DND-41 (cell line): ENCODE measurements at regions not wholly inside any gene's neighbourhood (a gene's known extent, or its start where the extent isn't known, plus 50 kb on each side); places are given as distances from the start of the nearest gene placed in this dataset.
A peak's percentile ranks its signal among the peaks of the same experiment; 100 is the strongest.

Source experiments
- ATAC-seq: fragments of 200-7000 bp; cut with Tn5 transposase; 3 replicates; pipeline ENCODE4 v1.9.1; 2021; ENCODE audit warnings: low read depth; ENCODE audit not compliant: insufficient read depth
- DNase-seq: peaks from one replicate; pipeline ENCODE4 v3.0.0-alpha.2; 2020
- H2AFZ ChIP-seq: 2 replicates; pipeline ENCODE4 v1.6.0; 2012; ENCODE audit warnings: low read depth, low read length
- H3K27ac ChIP-seq: 2 replicates; pipeline ENCODE4 v1.5.1; 2012; ENCODE audit warnings: low read length, inconsistent platforms
- H3K27me3 ChIP-seq: fragments of 200-600 bp; sonication (generic); 2 replicates; pipeline ENCODE4 v1.6.0; 2012; ENCODE audit warnings: low read length, mild to moderate bottlenecking, inconsistent platforms; ENCODE audit not compliant: insufficient read depth, poor library complexity
- H3K36me3 ChIP-seq: 2 replicates; pipeline ENCODE4 v1.5.1; 2012; ENCODE audit warnings: low read length, inconsistent platforms; ENCODE audit not compliant: insufficient read depth
- H3K4me1 ChIP-seq: 2 replicates; pipeline ENCODE4 v1.5.1; 2012; ENCODE audit warnings: mild to moderate bottlenecking, low read length; ENCODE audit not compliant: insufficient read depth
- H3K4me2 ChIP-seq: 2 replicates; pipeline ENCODE4 v1.6.0; 2012; ENCODE audit warnings: mild to moderate bottlenecking, moderate library complexity, low read length, inconsistent platforms; ENCODE audit not compliant: insufficient read depth
- H3K4me3 ChIP-seq, 2 experiments: fragments of 200-600 bp in 1 of 2; shearing (Covaris generic) in 1 of 2; 2 replicates each; pipeline ENCODE4 v1.5.1; 2012 to 2016; ENCODE audit warnings: inconsistent platforms in 2 of 2, low read length in 2 of 2, mild to moderate bottlenecking in 2 of 2, low read depth in 1 of 2, moderate library complexity in 1 of 2
- H3K79me2 ChIP-seq: 2 replicates; pipeline ENCODE4 v1.6.0; 2012; ENCODE audit warnings: low read length, inconsistent platforms; ENCODE audit not compliant: insufficient read depth
- H3K9ac ChIP-seq: 2 replicates; pipeline ENCODE4 v1.6.0; 2012; ENCODE audit warnings: low read depth, mild to moderate bottlenecking, inconsistent platforms, low read length, moderate library complexity
- H3K9me3 ChIP-seq: 2 replicates; pipeline ENCODE4 v1.5.1; 2012; ENCODE audit warnings: low read length, moderate library complexity, mild to moderate bottlenecking, inconsistent platforms; ENCODE audit not compliant: insufficient read depth, severe bottlenecking
- H4K20me1 ChIP-seq: 2 replicates; pipeline ENCODE4 v1.6.0; 2012; ENCODE audit warnings: low read length; ENCODE audit not compliant: insufficient read depth
- EZH2 ChIP-seq: IDR thresholded peaks from 3 replicates; pipeline ENCODE4 v1.6.1; 2012; ENCODE audit warnings: borderline replicate concordance, low read depth, mild to moderate bottlenecking, moderate library complexity, low read length, inconsistent platforms; ENCODE audit not compliant: severe bottlenecking
- TF ChIP-seq, protein P1 (sequence below): IDR thresholded peaks from 2 replicates; pipeline ENCODE4 v1.5.1; 2012; ENCODE audit warnings: borderline replicate concordance, low read length, moderate library complexity, mild to moderate bottlenecking; ENCODE audit not compliant: poor library complexity, severe bottlenecking; ENCODE audit errors: extremely low read depth

DNA sequence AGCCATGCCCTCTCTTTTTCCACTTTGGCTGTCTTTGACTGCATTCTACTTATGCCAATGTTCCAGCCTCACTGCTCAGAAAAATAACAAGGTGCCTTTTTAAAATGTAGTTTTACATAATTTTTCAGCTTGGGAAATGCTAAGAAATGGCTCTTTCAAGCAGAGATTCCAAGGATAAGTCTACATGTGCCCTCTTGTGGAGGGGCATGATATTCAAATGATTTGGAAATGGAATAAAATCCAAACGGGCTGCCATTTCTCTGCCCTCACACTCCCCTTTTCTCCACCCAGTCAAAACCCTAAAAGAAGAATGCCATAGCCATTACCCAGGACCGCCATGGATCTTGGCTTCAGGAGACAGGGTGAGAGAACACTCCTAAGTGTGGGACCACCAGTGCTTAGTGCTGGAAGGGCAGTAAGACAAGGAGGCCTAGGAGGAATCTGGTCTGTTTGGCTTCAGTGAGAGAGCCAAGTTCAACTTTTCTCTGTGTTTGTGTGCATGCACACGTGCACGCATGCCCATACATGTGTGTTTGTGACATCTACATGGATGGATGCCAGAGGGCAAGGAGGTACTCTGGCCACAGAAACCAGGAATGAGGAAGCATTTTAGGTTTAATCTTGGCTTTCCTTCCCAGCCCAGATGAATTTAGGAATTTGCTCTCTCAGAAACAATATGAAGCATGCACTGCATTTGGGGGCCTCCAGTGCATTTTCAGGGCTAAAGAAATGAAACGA, 174.0 kb upstream of the SLC14A2 start:
- no peak overlapping the region for H2AFZ ChIP-seq
- H3K9ac ChIP-seq: no peak overlapping the region
- no peak overlapping the region for H3K4me2 ChIP-seq
- no peak overlapping the region for H3K4me3 ChIP-seq
- H3K36me3 ChIP-seq: no peaks in the 10 kb centered on the region
- TF ChIP-seq, protein P1, sequence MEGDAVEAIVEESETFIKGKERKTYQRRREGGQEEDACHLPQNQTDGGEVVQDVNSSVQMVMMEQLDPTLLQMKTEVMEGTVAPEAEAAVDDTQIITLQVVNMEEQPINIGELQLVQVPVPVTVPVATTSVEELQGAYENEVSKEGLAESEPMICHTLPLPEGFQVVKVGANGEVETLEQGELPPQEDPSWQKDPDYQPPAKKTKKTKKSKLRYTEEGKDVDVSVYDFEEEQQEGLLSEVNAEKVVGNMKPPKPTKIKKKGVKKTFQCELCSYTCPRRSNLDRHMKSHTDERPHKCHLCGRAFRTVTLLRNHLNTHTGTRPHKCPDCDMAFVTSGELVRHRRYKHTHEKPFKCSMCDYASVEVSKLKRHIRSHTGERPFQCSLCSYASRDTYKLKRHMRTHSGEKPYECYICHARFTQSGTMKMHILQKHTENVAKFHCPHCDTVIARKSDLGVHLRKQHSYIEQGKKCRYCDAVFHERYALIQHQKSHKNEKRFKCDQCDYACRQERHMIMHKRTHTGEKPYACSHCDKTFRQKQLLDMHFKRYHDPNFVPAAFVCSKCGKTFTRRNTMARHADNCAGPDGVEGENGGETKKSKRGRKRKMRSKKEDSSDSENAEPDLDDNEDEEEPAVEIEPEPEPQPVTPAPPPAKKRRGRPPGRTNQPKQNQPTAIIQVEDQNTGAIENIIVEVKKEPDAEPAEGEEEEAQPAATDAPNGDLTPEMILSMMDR: peak; percentile 41
- no peak for TF ChIP-seq EZH2
- H3K4me1 ChIP-seq: no peaks in the 10 kb centered on the region
- H4K20me1 ChIP-seq: no peaks in the 10 kb centered on the region
- DNase-seq: no peak
- no peak for ATAC-seq
- no peak overlapping the region for H3K27ac ChIP-seq
- H3K9me3 ChIP-seq: no peaks in the 10 kb centered on the region
- H3K27me3 ChIP-seq: peaks cover 12% of the 10 kb centered on the region
- no peaks in the 10 kb centered on the region for H3K79me2 ChIP-seq

DNA sequence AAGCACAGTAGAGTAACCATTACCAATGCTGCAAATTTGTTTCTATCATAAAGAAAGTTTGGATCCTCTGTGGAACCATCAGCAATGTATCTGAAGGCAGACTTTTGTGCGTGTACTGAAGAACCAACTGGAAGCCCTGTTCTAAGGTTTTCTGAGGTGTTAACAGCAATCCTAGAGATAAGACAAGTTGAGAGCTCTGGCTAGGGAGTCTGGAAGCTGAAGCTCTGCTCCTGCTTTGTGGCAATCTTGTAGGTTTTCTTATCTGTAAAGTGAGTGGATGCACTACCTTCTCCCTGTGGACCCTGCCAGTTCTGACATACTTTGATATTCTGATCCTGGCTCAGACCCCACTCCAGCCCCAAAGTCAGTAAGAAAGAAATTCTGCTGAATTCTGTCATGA, 171.2 kb upstream of the SLC14A2 start:
- Histone ChIP-seq H2AFZ (no peak overlapping the region), H3K4me3 (no peak overlapping the region), H3K9me3 (no peaks in the 10 kb centered on the region), H3K36me3 (no peaks in the 10 kb centered on the region), H3K4me2 (no peak overlapping the region), H3K79me2 (no peaks in the 10 kb centered on the region), H4K20me1 (no peaks in the 10 kb centered on the region), H3K4me1 (no peaks in the 10 kb centered on the region), H3K9ac (no peak overlapping the region), H3K27ac (no peak overlapping the region), H3K27me3 (peaks cover 12% of the 10 kb centered on the region)
- no peak for DNase-seq
- ATAC-seq: no peak
- TF ChIP-seq, protein P1: no peak
- TF ChIP-seq EZH2: no peak

GRCh38 chr18:45447355-45448265, 167.7 kb upstream of the SLC14A2 start:
- Histone ChIP-seq H3K9me3 (no peaks in the 10 kb centered on the region), H3K27me3 (peaks cover 7% of the 10 kb centered on the region), H3K4me3 (no peak overlapping the region), H3K4me1 (no peaks in the 10 kb centered on the region), H3K79me2 (no peaks in the 10 kb centered on the region), H3K4me2 (no peak overlapping the region), H3K36me3 (no peaks in the 10 kb centered on the region), H3K27ac (no peak overlapping the region), H2AFZ (no peak overlapping the region), H4K20me1 (no peaks in the 10 kb centered on the region), H3K9ac (no peak overlapping the region)
- ATAC-seq: no peak
- DNase-seq: no peak
- TF ChIP-seq EZH2: no peak
- TF ChIP-seq, protein P1: no peak
